Ectodermal cell (in vitro differentiated cells): ENCODE measurements at regions not wholly inside any gene's neighbourhood (a gene's known extent, or its start where the extent isn't known, plus 50 kb on each side); places are given as distances from the start of the nearest gene placed in this dataset.

Source experiments
- H3K27ac ChIP-seq: 2 replicates; pipeline ENCODE4 v1.7.0; 2013; ENCODE audit warnings: mild to moderate bottlenecking, low read depth, low read length; ENCODE audit not compliant: insufficient read depth, poor library complexity, severe bottlenecking
- H3K27me3 ChIP-seq: 2 replicates; pipeline ENCODE4 v1.7.0; 2013; ENCODE audit warnings: mild to moderate bottlenecking, low read length; ENCODE audit not compliant: insufficient read depth, control insufficient read depth, poor library complexity, severe bottlenecking
- H3K36me3 ChIP-seq: one replicate; pipeline ENCODE4 v1.7.0; 2013; ENCODE audit warnings: low read length; ENCODE audit not compliant: control insufficient read depth, insufficient read depth
- H3K4me1 ChIP-seq: one replicate; pipeline ENCODE4 v1.7.0; 2013; ENCODE audit warnings: low read length; ENCODE audit not compliant: control insufficient read depth, insufficient read depth
- H3K4me3 ChIP-seq: 2 replicates; pipeline ENCODE4 v1.7.0; 2013; ENCODE audit warnings: low read depth, low read length, control low read depth; ENCODE audit not compliant: insufficient read depth
- H3K9me3 ChIP-seq: 2 replicates; pipeline ENCODE4 v1.7.0; 2013; ENCODE audit warnings: mild to moderate bottlenecking, low read length, moderate library complexity; ENCODE audit not compliant: control insufficient read depth
- WGBS, 2 experiments: methylation state at CpG; one replicate each; pipeline ENCODE4 v1.1.7; 2013; ENCODE audit warnings: missing lambda C conversion rate in 2 of 2; 5-methylcytosine and 5-hydroxymethylcytosine counted together

DNA sequence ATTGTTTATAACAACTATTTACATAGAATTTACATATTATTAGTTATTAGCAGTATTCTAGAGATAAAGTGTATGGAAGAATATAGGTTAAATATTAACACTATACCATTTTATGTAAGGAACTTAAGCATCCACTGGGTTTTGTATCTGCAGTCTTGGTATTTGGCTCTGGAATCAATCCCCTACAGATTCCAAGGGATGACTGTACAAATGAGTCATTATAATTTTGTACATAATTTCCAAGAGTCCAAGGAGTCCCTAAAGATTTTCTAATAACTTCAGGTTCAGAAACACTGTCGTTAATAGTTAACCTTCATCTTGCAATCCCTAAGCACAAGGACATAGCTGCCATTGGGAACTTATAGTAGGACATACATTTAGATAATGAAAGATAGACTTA lies 254.8 kb upstream of the PDE4D start:
- Histone ChIP-seq H3K27me3 (no peaks in the 10 kb centered on the region), H3K4me3 (no peak overlapping the region), H3K36me3 (no peaks in the 10 kb centered on the region), H3K9me3 (no peaks in the 10 kb centered on the region), H3K4me1 (no peaks in the 10 kb centered on the region), H3K27ac (no peak overlapping the region)
- WGBS, 2 experiments = 67 to 100% methylated on average over 1 of the region's 1 CpG

DNA sequence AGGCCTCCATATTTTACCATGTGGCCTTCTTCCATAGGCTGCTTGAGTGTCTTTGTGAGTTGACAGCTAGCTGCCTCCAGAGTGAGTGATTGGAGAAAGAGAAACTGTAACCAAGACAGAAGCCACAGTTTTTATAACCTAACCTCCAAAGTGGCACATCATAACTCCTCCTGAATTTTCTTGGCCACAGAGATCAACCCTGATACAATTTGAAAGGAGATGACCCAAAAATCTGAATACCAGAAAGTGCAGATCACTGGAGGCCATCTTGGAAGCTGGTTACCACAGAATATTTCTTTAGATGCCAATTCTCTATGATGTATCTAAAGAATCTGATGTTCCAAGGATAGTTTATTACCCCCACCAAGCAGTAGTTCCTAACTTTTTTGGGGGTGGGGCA lies 254.3 kb upstream of the PDE4D start:
- Histone ChIP-seq H3K4me3 (no peak overlapping the region), H3K27ac (peak overlapping the region; percentile 31)

GRCh38 chr5:60143942-60144549 lies 250.5 kb upstream of the PDE4D start:
- 93 to 95% methylated on average over 5 of the region's 5 CpGs for WGBS, 2 experiments
- no peak overlapping the region for H3K27ac ChIP-seq
- no peaks in the 10 kb centered on the region for H3K4me1 ChIP-seq
- no peak overlapping the region for H3K4me3 ChIP-seq
- H3K9me3 ChIP-seq = no peaks in the 10 kb centered on the region
- H3K36me3 ChIP-seq = no peaks in the 10 kb centered on the region
- H3K27me3 ChIP-seq = no peaks in the 10 kb centered on the region

More for the DNA sequence above, 254.3 kb upstream of the PDE4D start:
- H3K4me1 ChIP-seq = no peaks in the 10 kb centered on the region
- no peaks in the 10 kb centered on the region for H3K36me3 ChIP-seq
- H3K27me3 ChIP-seq = no peaks in the 10 kb centered on the region
- no peaks in the 10 kb centered on the region for H3K9me3 ChIP-seq

DNA sequence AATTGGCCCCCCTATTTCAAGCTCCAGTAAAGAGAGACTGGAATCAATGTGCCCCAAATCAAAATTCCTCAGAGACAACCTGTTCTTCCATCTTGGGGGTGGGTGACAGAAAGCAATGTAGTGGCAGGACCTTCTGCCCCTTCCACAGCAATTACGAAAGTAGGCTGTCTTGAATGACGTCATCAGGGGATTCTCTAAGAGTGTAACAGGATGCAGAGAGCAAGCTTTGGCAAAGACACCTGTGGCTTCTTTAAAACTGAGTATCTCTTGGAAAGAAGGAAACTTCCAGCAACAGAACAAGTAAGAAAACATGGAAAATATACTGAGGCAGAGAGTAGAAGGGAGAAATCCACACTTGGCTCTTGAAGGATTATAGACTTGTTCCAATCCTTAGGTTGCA lies 247.6 kb upstream of the PDE4D start:
- no peaks in the 10 kb centered on the region for H3K9me3 ChIP-seq
- H3K4me1 ChIP-seq = no peaks in the 10 kb centered on the region
- no peaks in the 10 kb centered on the region for H3K27me3 ChIP-seq
- H3K27ac ChIP-seq = no peak overlapping the region
- no peak overlapping the region for H3K4me3 ChIP-seq
- WGBS, 2 experiments = 88% methylated on average over 2 of the region's 2 CpGs
- no peaks in the 10 kb centered on the region for H3K36me3 ChIP-seq

GRCh38 chr5:60136841-60137240 lies 243.3 kb upstream of the PDE4D start:
- H3K4me1 ChIP-seq = no peaks in the 10 kb centered on the region

DNA sequence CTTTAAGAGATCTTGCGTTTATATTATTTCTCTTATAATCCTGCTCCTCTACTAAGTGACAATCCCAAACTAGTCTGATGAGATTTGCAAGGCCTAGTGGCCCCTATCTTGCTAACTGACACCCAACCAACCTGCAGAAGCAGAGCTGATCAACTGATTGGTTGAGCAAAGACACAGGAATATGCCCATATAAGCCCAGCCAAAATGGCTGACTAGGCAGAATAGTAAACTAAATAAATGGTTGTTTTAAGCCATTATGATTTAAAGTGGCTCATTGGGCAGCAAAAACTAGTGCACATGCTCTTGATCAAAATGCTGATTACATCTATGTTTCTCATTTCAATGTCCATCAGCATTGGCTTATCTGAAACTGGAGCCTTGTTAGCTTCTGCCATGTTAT lies 238.0 kb upstream of the PDE4D start:
- Histone ChIP-seq H3K36me3 (no peaks in the 10 kb centered on the region), H3K4me1 (no peaks in the 10 kb centered on the region), H3K27ac (no peak overlapping the region), H3K27me3 (no peaks in the 10 kb centered on the region), H3K9me3 (no peaks in the 10 kb centered on the region), H3K4me3 (no peak overlapping the region)
- WGBS, 2 experiments = 100% methylated on average over 1 of the region's 1 CpG

More at GRCh38 chr5:60136841-60137240, 243.3 kb upstream of the PDE4D start:
- Histone ChIP-seq H3K9me3 (no peaks in the 10 kb centered on the region), H3K4me3 (no peak overlapping the region), H3K27ac (no peak overlapping the region), H3K27me3 (no peaks in the 10 kb centered on the region), H3K36me3 (no peaks in the 10 kb centered on the region)
- WGBS, 2 experiments = 0% methylated on average over 1 of the region's 1 CpG; no CpG with 5 or more reads in 1 of the 2 experiments

DNA sequence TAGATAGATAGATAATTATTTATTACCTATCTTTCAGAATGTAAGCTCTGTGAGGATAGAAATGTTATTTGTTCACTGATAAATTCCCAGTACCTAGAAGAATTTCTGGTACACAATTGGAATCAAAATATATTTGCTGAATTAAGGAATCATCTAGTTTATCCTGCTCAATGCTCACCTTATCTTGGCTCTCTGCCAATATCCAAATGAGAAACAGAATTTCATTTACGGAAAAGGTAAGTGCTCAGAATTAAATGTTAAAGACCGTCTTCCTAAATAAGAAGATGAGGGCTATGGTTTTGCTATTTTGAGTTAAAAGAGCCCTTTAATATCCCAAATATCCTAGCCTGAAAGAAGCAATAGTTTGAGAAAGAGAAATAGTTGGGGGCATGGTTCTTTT lies 232.1 kb upstream of the PDE4D start:
- Histone ChIP-seq H3K36me3 (no peaks in the 10 kb centered on the region), H3K27ac (no peak overlapping the region), H3K4me3 (no peak overlapping the region), H3K9me3 (no peaks in the 10 kb centered on the region), H3K27me3 (no peaks in the 10 kb centered on the region), H3K4me1 (no peaks in the 10 kb centered on the region)
- 87 to 93% methylated on average over 2 of the region's 2 CpGs for WGBS, 2 experiments

GRCh38 chr5:60102961-60103693 lies 209.6 kb upstream of the PDE4D start:
- no peak overlapping the region for H3K4me3 ChIP-seq
- no peaks in the 10 kb centered on the region for H3K9me3 ChIP-seq
- WGBS, 2 experiments = 85 to 93% methylated on average over 2 to 4 of the region's 4 CpGs
- H3K27me3 ChIP-seq = no peaks in the 10 kb centered on the region
- no peaks in the 10 kb centered on the region for H3K4me1 ChIP-seq
- no peak overlapping the region for H3K27ac ChIP-seq
- H3K36me3 ChIP-seq = no peaks in the 10 kb centered on the region

- no peak overlapping the region for H3K4me3 ChIP-seq
- no CpG with 5 or more reads among the region's 1 CpG for WGBS, 2 experiments
- H3K9me3 ChIP-seq = no peaks in the 10 kb centered on the region
- H3K27me3 ChIP-seq = no peaks in the 10 kb centered on the region
- no peaks in the 10 kb centered on the region for H3K4me1 ChIP-seq
- no peak overlapping the region for H3K27ac ChIP-seq
- no peaks in the 10 kb centered on the region for H3K36me3 ChIP-seq
Measured at GRCh38 chr5:60101573-60101972, 208.0 kb upstream of the PDE4D start.

GRCh38 chr5:60092671-60093422 lies 199.3 kb upstream of the PDE4D start:
- Histone ChIP-seq H3K27ac (no peak overlapping the region), H3K4me1 (no peaks in the 10 kb centered on the region), H3K4me3 (no peak overlapping the region), H3K27me3 (no peaks in the 10 kb centered on the region), H3K9me3 (no peaks in the 10 kb centered on the region), H3K36me3 (no peaks in the 10 kb centered on the region)
- WGBS, 2 experiments = 92 to 95% methylated on average over 6 of the region's 6 CpGs
